Pancreas (tissue), 10 donors: ENCODE measurements at regions not wholly inside any gene's neighbourhood (a gene's known extent, or its start where the extent isn't known, plus 50 kb on each side); places are given as distances from the start of the nearest gene placed in this dataset.

Experiments used
- ATAC-seq, 4 donors: fragments of 200-7000 bp; cut with Tn5 transposase; one replicate each; pipeline versions ENCODE4 v1.8.0 to v1.9.1; 2020; ENCODE audit warnings: mild to moderate bottlenecking in 4 of 4, moderate library complexity in 4 of 4
- DNase-seq, 6 donors: peaks; one replicate each; pipeline ENCODE4 v3.0.0-alpha.2; 2020
- FAIRE-seq: peaks from 2 replicates; lab custom pipeline; 2012; peaks lifted over from hg19 to GRCh38; lab: Jason Lieb, UNC
- H3K27ac ChIP-seq, 4 donors: fragments of 200-600 bp; sonication (generic); 1 replicate in 3 of 4; 2 replicates in 1 of 4; pipeline versions ENCODE4 v1.5.0 to v1.8.0; 2020
- H3K27me3 ChIP-seq, 4 donors: fragments of 200-600 bp; one replicate each; pipeline ENCODE4 v1.8.0; 2021
- H3K36me3 ChIP-seq, 3 donors: fragments of 200-600 bp; sonication (generic) in 1 of 3; one replicate each; pipeline versions ENCODE4 v1.5.0 to v1.8.0; 2020 to 2021
- H3K4me1 ChIP-seq, 3 donors: fragments of 200-600 bp; one replicate each; pipeline ENCODE4 v1.8.0; 2021
- H3K4me3 ChIP-seq, 4 donors: fragments of 200-600 bp; sonication (generic) in 2 of 4; one replicate each; pipeline versions ENCODE4 v1.5.0 to v1.8.0; 2020 to 2021
- H3K9me3 ChIP-seq, 4 donors: fragments of 200-600 bp; one replicate each; pipeline ENCODE4 v1.8.0; 2021
- CTCF ChIP-seq, 4 donors: fragments of 200-600 bp; sonication (generic) in 3 of 4; IDR thresholded peaks; one replicate each; pipeline versions ENCODE4 v1.5.0 to v1.8.0; 2021; ENCODE audit warnings: antibody characterized with exemption in 4 of 4
- WGBS, 2 donors: extraction: QIAGEN DNeasy Blood & Tissue Kit; methylation state at CpG; one replicate each; pipeline ENCODE4 v1.1.7; 2013; 5-methylcytosine and 5-hydroxymethylcytosine counted together
- intact Hi-C, 3 donors: fragments of 100-400 bp; cut with DNase I; formaldehyde crosslinking; loops; one replicate each; pipeline versions ENCODE4 v1.11.1 to v1.14.2; 2022
- donor health status: healthy with polysubstance abuse.
- donor health status: DM: no; HTN: no; CAD: no; lungs with moderate emphysema.
- donor health status: DM: no; HTN: no; CAD: no.
- donor health status: control.
- donor health status: control.
- donor health status: Bipolar disorder and iron deficiency.
- donor health status: DM: yes; HTN: yes; CAD: no.
- donor health status: DM: no; HTN: no; CAD: no.
- donor health status: DM: no; HTN: no; CAD: no.
- donor health status: DM: yes; HTN: yes; CAD: no.

GRCh38 chrX:142052238-142052637, 148.5 kb downstream of the MAGEC1 start:
- no peak for FAIRE-seq
- TF ChIP-seq CTCF (IDR thresholded peaks at IDR 0.05): no peak
- no peaks in the 10 kb centered on the region for H3K9me3 ChIP-seq
- H3K36me3 ChIP-seq: no peaks in the 10 kb centered on the region
- H3K4me3 ChIP-seq: no peak overlapping the region
- intact Hi-C loops: no loop called here
- no peak for DNase-seq
- no peak overlapping the region for H3K27ac ChIP-seq
- H3K27me3 ChIP-seq: no peaks in the 10 kb centered on the region
- ATAC-seq: no peak
- H3K4me1 ChIP-seq: no peaks in the 10 kb centered on the region
- WGBS, 2 donors: 86% methylated on average over 3 of the region's 3 CpGs

GRCh38 chrX:142043196-142043595, 139.5 kb downstream of the MAGEC1 start:
- no peak for FAIRE-seq
- no peak for ATAC-seq
- TF ChIP-seq CTCF (IDR thresholded peaks at IDR 0.05): no peak
- H3K4me3 ChIP-seq: no peak overlapping the region
- H3K36me3 ChIP-seq: no peaks in the 10 kb centered on the region
- intact Hi-C loops: no loop called here
- DNase-seq: no peak
- H3K27me3 ChIP-seq: no peaks in the 10 kb centered on the region
- no peaks in the 10 kb centered on the region for H3K4me1 ChIP-seq
- WGBS, 2 donors: 67 to 73% methylated on average over 3 of the region's 3 CpGs
- no peak overlapping the region for H3K27ac ChIP-seq
- H3K9me3 ChIP-seq: no peaks in the 10 kb centered on the region

GRCh38 chrX:142040906-142041305, 137.2 kb downstream of the MAGEC1 start:
- DNase-seq (no peak), ATAC-seq (no peak), FAIRE-seq (no peak)
- H3K4me1 ChIP-seq: no peaks in the 10 kb centered on the region
- H3K27me3 ChIP-seq: no peaks in the 10 kb centered on the region
- TF ChIP-seq CTCF (IDR thresholded peaks at IDR 0.05): no peak
- no peaks in the 10 kb centered on the region for H3K36me3 ChIP-seq
- H3K27ac ChIP-seq: no peak overlapping the region
- intact Hi-C loops: no loop called here
- H3K4me3 ChIP-seq: no peak overlapping the region
- no peaks in the 10 kb centered on the region for H3K9me3 ChIP-seq
- WGBS, 2 donors: 81 to 84% methylated on average over 6 of the region's 6 CpGs

- no peak for TF ChIP-seq CTCF (IDR thresholded peaks at IDR 0.05)
- H3K4me3 ChIP-seq: no peak overlapping the region
- no peaks in the 10 kb centered on the region for H3K36me3 ChIP-seq
- H3K9me3 ChIP-seq: no peaks in the 10 kb centered on the region
- intact Hi-C loops: no loop called here
- no peak overlapping the region for H3K27ac ChIP-seq
- DNase-seq (no peak), ATAC-seq (no peak), FAIRE-seq (no peak)
- no peaks in the 10 kb centered on the region for H3K4me1 ChIP-seq
- H3K27me3 ChIP-seq: no peaks in the 10 kb centered on the region
Observed at GRCh38 chrX:142036116-142036515, 132.4 kb downstream of the MAGEC1 start.

- intact Hi-C loops: no loop called here
- WGBS, 2 donors: 71 to 75% methylated on average over 1 of the region's 1 CpG
- TF ChIP-seq CTCF (IDR thresholded peaks at IDR 0.05): no peak
- Histone ChIP-seq H3K27ac (no peak overlapping the region), H3K27me3 (peaks cover 0 to 3% (median 0%) of the 10 kb centered on the region in 4 donors), H3K4me1 (no peaks in the 10 kb centered on the region), H3K9me3 (no peaks in the 10 kb centered on the region), H3K4me3 (no peak overlapping the region), H3K36me3 (no peaks in the 10 kb centered on the region)
- ATAC-seq (no peak), FAIRE-seq (no peak), DNase-seq (no peak)
Observed at GRCh38 chrX:142005532-142005931, 101.8 kb downstream of the MAGEC1 start.
